ENCODE measurements at regions not wholly inside any gene's neighbourhood (a gene's known extent, or its start where the extent isn't known, plus 50 kb on each side); places are given as distances from the start of the nearest gene placed in this dataset.

GRCh38 chr12:11596141-11596540 is 53.3 kb upstream of the ETV6 start:
- TF ChIP-seq FOXA1 (IDR thresholded peaks at IDR 0.05) (no peak), FOXM1 (IDR thresholded peaks at IDR 0.05; ENCODE audit: borderline replicate concordance) (no peak)
